ENCODE measurements at regions not wholly inside any gene's neighbourhood (a gene's known extent, or its start where the extent isn't known, plus 50 kb on each side); places are given as distances from the start of the nearest gene placed in this dataset.
A peak's percentile ranks its signal among the peaks of the same experiment; 100 is the strongest.
"Not testable (repeated sequence)": the region's sequence is repeated elsewhere in the genome, so short reads cannot be mapped to it uniquely, and the experiment has no call there.

DNA sequence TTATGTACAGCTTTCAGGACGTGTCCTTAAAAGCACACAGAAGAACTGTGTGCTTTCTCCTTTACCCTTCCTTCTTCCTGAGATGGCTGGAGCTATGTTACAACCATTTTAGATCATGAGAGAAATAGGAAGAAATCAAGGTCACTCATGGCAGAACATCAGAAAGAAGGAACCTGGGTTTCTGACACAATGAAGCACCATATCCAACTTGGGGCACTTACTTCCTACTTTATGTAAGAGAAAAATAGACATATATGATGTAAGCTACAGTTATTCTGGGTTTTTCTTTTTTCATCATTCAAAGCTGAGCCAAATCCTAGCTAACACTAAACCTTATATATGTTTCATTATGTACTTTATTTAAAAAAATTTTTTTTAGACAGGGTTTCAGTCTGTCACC is 79.5 kb downstream of the FAM161A start:
- no peak for DNase-seq

DNA sequence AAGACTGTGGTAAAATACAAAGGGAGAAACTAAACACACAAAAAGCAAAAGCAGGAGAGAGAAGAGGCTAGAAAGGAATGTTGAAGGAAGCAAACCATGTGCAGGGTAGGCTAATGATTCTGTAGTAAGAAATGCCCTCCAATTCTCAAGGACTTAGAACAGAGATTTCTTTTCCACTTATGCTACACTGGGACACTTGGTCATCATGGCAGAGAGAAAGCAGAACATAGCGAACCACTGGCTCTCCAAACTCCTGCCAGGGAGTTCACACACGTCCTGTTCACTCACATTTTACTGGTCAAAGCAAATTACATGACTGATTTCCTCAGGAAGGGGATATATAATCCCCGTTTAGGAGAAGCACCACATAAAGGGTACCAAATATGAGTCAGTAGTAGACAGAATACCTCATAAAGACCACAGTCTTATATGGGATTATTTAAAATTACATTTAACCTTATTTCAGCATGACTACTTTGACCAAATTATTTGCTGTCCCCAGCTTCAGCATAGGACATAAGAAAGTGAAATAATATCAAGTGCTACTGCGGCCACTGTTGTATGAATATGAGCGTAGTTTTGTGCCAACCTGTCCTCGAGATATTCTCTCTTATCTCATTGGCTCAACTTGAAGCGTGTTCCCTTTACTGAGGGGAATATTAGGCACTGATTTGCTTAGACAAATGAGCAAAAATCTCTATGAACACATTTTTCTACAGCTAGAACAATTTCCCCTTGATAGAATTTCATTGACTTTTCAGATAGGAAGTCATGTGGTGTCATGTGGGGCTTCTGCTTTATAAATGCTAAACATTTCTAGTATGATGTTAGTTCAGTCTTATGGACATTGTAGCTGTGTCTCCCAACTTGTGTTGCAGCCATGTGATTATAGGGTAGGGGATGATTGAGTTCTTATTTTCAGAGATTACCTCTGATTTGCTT is 81.7 kb downstream of the FAM161A start:
- no peak for DNase-seq

DNA sequence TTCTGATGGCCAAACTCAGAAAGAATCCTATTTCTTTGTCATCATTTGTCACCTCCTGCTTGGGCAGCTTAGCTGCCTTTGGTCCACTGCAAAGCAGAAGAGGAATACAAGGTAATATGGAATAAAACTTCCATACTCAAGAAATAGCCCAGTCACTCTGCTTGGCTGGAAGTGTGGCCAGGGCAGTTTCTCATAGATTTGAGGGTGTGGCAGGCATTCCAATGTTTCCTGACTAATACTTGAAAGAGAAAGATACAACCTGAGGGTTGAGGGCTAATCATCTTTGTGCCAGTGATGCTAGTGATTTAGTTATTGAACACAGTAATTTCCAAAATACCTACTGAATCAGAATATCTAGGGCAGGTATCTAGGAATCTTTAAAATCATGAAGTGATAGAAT is 83.1 kb downstream of the FAM161A start:
- DNase-seq = no peak

- no peak for DNase-seq
Observed at GRCh38 chr2:61770298-61770697, 83.6 kb downstream of the FAM161A start.

DNA sequence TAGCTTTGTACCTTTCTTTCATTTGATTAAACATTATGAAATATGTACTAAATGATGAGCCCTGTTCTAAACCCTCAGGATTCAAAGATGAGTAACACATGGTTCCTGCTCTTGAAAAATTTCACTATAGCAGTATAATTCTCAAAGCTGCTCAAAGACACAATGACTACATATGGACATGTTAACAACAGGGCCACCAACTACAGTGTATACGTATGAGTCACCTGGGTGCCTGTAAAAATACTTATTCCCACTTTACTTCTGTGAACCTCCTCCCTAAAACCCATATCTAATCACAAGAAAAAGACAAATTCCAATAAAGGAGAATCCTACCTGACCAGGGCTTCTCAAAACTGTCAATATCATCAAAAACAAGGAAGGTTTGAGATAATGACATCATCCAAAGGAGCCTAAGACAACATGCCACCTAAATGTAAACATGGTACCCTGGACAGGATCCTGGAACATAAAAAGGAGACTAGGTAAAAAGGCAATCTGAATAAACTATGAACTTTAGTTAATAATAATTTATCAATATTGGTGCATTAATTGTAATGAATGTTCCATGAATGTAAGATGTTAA is 84.7 kb downstream of the FAM161A start:
- no peak for DNase-seq

GRCh38 chr2:61764035-61764800 is 89.6 kb downstream of the FAM161A start:
- DNase-seq = peak; percentile 99

- DNase-seq = peak; percentile 90
Observed at GRCh38 chr2:61763605-61764034, 90.2 kb downstream of the FAM161A start.

GRCh38 chr2:61762292-61762691 is 91.6 kb downstream of the FAM161A start:
- DNase-seq = no peak

- peak; percentile 78 for DNase-seq
Observed at GRCh38 chr2:61759718-61760117, 94.1 kb downstream of the FAM161A start.

- peak; percentile 71 for DNase-seq
Observed at GRCh38 chr2:61759005-61759404, 94.9 kb downstream of the FAM161A start.

- DNase-seq = no peak
Observed at GRCh38 chr2:61758159-61758558, 95.7 kb downstream of the FAM161A start.

DNA sequence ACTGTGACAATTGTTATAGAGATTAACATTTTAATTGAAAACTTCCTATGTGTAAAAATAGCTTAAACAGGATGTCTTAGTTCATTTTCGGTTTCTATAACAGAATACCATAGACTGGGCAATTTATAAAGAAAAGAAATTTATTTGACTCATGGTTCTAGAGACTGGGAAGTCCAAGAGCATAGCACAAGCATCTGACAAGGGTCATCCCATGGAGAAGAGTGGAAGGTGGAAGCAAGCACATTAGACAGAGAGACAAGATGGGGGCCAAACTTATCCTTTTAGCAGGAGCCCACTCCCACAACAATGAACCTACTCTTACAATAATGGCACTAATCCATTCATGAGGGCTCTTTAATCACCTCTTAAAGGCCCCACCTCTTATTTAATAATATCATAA is 100.3 kb downstream of the FAM161A start:
- no peak for DNase-seq

DNA sequence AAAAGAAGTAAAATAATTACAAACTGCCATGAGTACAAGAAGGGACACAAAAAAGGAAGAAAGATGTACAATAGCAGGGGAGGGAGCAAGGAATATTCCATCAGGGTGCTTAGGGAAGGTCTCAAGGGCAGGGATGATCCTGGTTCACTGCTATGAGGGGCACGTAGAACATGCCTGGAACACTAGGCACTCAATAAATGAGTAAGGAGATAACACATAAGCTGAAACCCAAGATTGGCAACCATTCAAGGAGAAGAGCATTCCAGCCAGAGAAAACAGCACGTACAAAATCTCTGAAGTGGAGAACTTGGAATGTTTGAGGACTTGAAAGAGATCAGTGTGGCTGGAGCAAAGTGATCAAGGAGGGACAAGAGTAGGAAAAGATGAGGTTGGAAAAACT is 103.2 kb downstream of the FAM161A start:
- DNase-seq = peak; percentile 71

GRCh38 chr2:61742955-61743354 is 110.9 kb downstream of the FAM161A start:
- DNase-seq = no peak

- no peak for DNase-seq
Observed at GRCh38 chr2:61737841-61738240, 116.0 kb downstream of the FAM161A start.

- DNase-seq = no peak
Observed at GRCh38 chr2:61736953-61737352, 116.9 kb downstream of the FAM161A start.

DNA sequence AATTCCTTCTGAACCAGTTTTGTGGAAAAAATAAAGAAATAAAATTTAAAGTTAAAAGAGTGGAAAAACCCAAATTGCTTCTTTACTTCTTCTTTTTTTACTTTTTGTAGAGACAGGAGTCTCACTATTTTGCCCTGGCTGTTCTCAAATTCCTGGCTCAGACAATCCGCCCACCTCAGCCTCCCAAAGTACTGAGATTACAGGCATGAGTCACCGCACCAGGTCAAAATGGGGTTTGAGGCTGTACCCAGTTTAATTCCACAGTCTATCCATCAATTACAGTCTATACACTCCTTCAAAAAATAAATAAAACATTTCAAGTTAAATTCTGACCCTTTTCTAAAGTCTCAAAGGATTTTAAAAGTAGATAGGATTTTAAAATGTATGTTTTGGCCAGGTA is 120.3 kb downstream of the FAM161A start:
- DNase-seq = no peak

DNA sequence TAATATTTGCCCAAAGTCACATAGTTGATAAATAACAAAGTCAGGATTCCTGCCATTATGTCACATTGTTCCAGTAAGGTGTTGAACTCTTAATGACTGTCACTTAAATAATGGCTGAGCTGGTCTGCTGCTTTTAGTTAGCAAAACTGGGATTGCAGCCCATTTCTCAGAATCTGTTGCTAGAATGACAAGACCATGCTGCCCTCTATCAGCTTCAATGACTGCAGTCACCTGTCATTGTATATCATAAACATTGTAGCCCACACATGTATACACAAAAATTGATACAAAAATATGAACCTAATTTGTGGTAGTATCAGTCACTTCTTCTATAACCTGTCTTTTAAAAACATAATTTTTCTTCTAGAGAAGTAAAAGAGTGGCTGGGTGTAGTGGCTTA is 121.1 kb downstream of the FAM161A start:
- no peak for DNase-seq

GRCh38 chr2:61727746-61728145 is 126.1 kb downstream of the FAM161A start:
- DNase-seq = no peak

- no peak for DNase-seq
Observed at GRCh38 chr2:61726456-61727209, 127.2 kb downstream of the FAM161A start.

- not testable (repeated sequence) for DNase-seq
Observed at GRCh38 chr2:61723364-61723763, 130.5 kb downstream of the FAM161A start.

GRCh38 chr2:61722800-61723199 is 131.1 kb downstream of the FAM161A start:
- DNase-seq = no peak

- no peak for DNase-seq
Observed at GRCh38 chr2:61722318-61722717, 131.5 kb downstream of the FAM161A start.

All from fibroblast of skin of scalp (primary cell).